GM18517 (cell line): ENCODE measurements at regions not wholly inside any gene's neighbourhood (a gene's known extent, or its start where the extent isn't known, plus 50 kb on each side); places are given as distances from the start of the nearest gene placed in this dataset.
"Not testable (repeated sequence)": the region's sequence is repeated elsewhere in the genome, so short reads cannot be mapped to it uniquely, and the experiment has no call there.

Source experiments
- ATAC-seq: cut with Tn5 transposase; IDR thresholded peaks from one replicate; pipeline ENCODE4 v1.9.1; 2021; ENCODE audit warnings: mild to moderate bottlenecking, moderate library complexity; ENCODE audit not compliant: unreplicated experiment

DNA sequence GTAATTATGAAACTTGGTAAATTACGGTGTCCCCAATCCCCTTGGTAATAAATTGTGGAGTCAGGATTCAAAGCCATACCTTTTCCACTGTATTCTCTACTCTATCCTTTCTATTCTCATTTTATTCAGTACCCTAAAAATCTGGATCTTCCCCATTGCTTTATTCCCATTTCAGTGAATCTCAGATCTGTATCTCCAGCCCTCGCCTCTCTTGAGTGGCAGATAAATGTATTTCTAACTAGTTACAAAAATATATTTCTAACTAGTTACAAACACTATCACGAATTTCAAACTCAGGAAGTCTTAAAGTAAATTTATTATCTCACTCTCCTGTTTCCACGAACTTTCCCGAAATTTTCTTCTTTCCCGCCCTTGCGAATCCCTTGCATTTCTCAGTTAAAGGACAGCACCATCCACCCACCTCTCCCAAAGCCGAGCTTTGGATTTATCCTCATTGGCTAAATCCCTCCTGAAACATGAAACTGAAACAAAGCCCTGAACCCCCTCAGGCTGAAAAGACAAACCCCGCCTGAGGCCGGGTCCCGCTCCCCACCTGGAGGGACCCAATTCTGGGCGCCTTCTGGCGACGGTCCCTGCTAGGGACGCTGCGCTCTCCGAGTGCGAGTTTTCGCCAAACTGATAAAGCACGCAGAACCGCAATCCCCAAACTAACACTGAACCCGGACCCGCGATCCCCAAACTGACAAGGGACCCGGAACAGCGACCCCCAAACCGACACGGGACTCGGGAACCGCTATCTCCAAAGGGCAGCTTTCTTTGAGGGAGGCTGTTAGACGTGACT is 164.3 kb upstream of the PABPC3 start:
- no peak for ATAC-seq

DNA sequence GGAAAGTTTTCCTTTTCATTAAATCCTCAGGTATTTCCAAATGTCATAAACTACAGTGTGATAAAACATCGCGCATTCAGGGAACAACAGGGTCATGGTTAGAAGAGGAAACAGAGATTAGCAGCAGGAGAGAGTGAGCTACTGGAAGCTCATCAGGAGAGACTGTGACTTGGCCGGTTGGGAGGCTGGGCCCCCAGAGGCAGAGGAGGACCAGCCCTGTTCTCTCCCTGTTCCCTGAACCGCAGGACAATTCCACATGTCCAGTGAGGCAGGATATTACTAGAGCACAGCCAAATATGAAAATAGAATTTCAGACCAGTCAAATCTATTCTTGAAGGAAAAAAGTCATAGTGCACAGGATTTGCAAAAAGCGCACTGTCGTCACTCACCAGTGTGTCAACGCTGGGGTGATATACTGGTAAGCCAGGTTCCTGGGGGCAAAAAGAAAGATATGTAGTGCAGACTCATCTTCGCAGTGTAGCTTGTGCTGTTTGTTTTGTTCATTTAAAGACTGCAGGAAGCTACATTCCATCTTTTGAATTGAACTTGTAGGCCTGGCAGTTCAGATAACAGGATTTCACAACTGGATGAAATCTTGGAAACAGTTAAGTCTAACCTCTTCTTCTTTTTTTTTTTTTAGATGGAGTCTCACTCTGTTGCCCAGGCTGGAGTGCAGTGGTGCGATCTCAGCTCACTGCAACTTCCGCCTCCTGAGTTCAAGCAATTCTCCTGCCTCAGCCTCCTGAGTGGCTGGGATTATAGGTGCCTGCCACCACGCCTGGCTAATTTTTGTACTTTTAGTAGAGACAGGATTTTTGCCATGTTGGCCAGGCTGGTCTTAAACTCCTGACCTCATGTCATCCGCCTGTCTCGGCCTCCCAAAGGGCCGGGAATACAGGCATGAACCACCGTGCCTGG is 162.6 kb upstream of the PABPC3 start:
- ATAC-seq = not testable (repeated sequence)

DNA sequence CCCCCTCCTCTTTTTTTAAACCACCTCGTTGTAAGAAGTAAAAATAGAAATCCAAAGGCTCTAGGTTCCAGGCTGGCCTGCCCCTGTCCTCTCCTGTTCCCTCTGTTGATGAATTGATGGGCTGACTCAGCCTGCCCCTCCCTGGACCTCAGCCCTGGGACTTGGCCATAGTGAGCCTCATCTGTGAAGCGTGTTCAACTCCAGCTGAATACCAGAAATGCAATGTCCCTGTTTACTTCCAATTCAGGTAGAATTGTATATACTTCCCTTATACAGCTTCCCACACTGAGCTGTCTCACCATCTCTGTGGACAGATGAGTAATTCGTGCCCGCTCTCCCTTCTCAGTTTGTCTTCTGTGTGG is 161.9 kb upstream of the PABPC3 start:
- not testable (repeated sequence) for ATAC-seq

DNA sequence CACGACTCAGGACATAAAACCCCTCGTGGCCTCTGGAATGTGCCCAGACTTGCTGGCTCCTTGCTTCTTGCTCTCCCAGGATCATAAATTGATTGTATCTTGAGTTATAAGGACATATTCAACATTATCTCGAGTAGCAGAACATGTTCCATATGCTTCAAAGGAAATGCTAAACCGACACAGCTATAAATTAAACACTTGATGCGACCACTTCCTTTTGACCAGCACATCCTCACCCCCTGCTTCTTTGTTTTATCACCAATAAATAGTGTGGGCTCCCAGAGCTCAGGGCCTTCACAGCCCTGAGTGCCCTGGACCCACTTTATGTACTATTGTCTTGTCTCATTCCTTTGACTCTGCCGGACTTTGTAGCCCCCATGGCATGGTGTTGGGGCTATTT is 157.0 kb upstream of the PABPC3 start:
- no peak for ATAC-seq

DNA sequence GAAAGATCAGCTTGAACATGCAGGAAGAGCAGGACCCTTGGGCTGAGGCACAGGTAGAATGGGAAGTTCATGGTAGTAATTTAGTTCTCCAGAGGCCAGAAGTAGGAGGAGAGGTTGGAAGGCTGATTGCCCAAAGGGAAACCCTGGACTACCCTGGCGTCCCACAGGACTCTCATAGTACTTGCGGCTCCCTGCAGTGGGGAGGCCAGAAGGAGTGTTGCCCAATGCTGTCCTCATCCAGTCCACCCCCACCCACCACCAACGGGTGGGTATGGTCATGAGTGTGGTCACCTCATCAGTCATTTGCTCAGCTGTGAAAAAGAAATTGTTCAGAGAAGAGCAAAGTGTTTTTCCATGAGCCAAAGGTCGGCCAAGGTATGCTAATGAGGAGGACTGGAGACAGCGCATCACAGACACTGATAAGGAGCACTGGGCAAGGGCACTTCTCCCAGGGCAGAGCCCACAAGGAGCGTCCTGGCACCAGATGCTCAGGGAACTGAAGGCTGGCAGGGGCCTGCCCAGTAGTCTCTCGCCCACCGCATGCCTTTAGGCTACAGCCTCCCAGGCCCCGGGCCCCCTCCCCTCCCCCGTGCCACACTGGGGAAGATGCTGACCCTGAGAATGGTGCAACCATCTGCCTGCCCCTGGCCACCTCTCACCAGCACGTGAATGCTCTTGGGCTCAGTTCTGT is 154.8 kb upstream of the PABPC3 start:
- not testable (repeated sequence) for ATAC-seq

DNA sequence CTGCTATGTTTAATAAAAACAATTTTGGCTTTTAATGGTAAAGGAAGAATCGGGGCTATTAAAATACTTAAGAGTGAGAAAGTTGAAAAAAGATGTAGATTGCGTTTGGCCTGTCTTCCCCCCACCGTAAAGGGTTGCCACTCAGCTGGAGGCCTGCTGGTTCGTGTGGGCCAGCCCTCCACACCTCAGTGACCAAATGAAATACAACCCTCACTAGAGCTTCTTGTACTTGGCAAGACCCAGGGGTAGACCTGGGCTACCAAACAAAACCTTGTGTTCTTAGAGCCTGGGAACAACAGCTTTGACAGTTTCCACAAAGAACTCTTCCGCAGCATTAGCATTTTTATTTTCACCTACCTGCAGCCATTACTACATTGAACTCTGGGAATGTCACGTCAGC is 152.8 kb upstream of the PABPC3 start:
- no peak for ATAC-seq

DNA sequence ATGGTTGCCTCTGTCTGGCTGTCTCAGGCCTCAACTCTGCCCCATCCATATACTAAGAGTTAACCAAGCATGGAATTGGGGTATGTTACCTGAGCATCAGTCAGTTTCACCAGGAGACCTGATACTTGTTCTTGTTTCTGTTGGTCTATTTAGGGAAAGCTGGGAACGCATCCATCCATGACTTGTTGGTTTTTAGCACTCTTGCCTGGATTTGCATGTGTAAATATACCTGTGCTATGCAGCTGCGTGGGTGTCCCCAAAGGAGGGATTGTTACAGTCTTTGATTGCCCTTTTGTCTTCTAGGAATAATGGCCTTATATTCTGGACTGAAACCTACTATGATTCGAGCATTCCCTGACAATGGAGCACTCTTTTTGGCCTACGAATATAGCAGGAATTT is 151.9 kb upstream of the PABPC3 start:
- ATAC-seq = not testable (repeated sequence)

DNA sequence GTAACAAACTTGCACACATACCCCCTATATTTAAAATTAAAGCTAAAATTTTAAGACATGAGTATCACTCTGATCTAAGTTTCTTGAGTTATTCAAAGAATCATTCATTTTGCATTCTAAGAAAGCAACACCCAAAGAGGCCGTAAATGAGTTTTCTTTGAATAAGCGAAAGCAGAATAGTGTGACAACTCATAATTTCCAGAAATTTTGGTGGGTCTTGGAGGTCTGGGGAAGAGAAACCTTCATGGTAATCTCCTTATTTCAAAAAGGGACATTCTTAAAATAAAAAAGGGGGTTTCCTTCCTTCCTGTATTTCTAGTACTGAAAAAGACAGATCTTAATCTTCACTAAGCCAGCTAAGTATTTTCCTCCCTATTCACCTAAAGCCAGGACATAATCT is 147.0 kb upstream of the PABPC3 start:
- not testable (repeated sequence) for ATAC-seq

DNA sequence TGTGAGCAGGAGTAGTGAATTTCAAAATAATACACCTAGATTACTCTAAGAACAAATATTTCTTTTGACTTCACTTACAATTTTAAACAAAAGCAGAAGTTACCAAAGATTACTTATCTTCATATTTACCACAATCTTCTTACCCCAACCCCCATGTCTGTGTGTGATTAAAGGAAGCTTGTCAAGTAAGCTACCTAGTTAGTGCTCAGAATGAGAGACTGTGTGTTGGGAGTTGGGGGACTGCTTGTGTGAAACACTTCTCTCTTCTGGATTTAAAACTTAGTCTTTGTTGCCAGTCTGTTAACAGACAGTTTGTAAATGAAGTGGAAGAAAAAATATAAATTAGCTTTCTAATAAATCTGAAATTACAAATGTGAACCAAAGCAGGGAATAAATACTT is 145.3 kb upstream of the PABPC3 start:
- not testable (repeated sequence) for ATAC-seq

DNA sequence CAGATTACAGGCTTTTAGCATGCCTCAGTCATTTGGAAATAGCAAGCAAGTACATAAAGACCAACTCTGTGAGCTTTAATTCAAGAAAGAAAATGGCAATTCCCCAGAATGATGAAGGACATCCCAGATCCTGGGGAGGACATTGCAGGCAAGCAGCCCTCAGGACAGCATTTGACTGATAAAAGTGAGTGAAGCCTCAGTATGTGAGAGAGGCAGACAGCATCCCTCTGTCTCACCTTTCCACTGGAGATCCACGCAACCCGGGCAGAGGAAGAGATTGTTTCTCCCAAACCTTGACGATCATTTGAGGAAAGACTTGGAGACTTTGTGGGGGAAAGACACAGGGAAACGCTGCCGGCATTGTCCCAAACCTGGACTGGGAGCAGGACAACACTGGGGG is 128.0 kb upstream of the PABPC3 start:
- not testable (repeated sequence) for ATAC-seq

DNA sequence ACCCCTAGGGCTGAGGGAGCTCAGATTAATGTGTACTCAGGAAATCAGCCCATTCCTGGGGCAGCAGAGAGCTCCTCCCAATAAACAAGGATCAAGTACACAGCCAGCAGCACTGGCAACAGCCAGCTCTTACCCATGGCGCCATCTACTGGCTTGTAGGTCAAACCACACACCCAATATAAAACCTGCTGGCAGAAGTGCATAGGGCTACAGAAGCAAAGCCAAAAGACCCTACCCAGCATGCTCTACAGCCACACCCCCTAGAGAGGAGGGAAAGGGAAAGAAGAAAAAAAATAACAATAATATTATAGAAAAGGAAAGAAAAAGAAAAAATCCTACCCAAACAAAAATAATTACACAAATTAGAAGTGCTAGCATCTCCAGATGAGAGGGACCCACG is 127.5 kb upstream of the PABPC3 start:
- not testable (repeated sequence) for ATAC-seq

DNA sequence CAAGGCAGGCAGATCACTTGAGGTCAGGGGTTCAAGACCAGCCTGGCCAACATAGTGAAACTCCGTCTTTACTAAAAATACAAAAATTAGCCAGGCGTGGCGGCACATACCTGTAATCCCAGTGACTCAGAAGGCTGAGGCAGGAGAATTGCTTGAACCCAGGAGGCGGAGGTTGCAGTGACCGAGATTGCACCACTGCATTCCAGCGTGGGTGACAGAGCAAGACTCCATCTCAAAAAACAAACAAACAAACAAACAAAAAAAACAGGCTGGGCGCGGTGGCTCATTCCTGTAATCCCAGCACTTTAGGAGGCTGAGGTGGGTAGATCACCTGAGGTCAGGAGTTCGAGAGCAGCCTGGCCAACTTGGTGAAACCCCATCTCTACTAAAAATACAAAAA is 122.8 kb upstream of the PABPC3 start:
- ATAC-seq = not testable (repeated sequence)

DNA sequence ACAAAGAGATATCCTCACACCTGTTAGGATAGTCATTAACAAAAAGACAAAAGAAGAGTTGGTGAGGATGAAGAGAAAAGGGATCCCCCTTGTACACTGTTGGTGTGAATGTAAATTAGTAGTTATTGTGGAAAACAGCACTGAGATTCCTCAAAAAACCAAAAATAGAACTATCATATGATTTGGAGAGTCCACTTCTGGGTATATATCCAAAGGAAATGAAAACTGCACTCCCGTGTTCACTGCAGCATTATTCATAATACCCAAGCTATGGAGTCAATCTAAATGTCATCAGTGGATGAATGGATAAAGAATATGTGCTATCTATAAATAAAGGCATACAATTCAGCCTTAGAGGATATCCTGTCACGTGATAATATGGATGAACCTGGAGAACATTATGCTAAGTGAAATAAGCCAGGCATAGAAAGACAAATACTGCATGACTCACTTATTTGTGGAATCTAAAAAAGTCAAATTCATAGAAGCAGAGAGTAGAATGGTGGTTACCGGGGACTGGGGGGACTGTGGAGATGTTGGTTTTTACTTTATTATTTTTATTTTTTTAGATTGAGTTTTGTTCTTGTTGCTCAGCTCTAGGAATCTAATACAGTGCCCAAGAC is 114.6 kb upstream of the PABPC3 start:
- ATAC-seq = not testable (repeated sequence)

DNA sequence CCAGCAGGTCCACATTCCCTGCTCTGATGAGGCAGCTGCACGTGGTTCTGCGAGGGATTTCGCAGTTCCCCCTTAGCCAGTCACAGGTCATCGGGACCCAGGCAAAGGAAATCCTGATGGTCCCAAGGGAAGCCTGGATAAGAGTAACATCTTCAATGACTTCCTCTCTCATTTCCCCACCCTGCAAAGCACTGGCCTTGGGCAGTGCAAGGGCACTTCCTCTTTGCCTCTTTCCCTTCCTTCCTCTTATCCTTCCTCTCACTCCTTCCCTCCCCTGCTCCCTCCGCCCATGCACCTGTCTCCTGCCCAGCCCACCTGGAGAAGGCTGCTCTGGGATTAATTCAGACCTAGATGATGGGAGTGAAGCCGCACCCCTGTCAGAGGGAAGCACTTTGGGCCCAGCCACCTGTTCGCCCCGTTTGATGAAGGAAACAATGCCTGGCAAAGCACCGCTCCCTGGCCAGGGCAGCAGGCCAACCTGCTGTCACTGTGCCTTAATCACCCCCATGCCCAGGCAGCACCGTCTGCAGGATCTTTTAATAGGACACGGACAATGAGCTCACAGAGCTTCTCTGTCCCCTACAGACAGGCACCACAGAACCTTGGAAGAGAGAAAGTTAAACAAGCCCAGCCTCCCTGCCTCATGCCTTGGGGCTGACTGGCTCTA is 113.5 kb upstream of the PABPC3 start:
- no peak for ATAC-seq

DNA sequence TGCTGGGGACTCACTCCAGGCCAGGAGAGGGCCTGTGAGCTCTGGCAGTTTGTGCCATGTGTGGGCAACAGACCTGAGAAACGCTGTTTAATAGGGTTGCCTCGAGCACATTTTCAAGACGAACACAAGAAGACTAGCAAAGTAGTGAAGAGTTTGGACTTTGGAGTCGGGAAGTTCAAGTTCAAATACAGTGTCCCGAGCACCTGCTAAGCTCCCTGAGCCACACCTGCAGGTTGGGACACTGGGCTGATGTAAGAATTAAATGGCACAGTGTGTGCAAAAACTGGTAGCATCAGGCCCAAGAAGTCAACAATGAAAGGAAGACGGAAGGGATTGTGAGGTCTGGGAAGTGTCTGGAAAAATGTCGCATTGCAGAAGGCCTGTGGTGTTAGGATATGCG is 112.8 kb upstream of the PABPC3 start:
- no peak for ATAC-seq

DNA sequence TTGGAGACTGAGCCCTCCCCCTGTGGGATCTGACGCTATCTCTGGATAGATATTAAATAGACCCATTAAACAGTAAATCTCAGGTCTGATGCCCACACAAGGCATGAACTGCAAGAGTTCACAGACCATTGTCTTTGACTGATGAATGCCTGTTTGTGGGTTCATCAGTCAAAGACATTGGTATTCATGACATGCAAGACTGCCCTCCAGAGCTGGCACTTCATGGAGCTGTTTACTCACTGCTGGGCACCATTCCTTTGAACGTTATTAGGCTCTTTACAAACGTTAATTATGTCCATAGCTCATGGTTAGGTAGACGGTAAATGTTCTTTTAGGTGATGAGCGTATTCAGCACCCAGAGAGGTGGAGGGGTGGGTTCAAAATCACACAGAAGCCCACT is 111.8 kb upstream of the PABPC3 start:
- no peak for ATAC-seq

DNA sequence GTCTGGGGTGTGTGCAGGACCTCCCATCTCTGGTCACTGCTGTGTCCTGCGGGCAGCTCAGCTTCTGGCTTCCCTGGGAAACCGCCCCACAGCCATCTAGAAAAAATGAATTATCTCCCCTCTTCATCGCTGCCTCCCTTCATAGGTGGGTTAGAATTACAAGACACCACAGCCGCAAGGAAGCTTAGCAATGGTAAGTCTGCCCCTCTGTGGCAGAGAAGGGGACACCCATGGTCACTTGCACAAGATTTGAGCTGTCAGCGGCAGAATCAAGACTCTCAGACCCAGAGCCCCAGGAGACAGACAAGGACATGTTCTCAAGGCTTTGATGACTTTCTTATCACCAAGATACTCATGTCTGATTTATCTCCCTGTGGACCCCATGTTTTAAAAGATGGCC is 110.8 kb upstream of the PABPC3 start:
- no peak for ATAC-seq

DNA sequence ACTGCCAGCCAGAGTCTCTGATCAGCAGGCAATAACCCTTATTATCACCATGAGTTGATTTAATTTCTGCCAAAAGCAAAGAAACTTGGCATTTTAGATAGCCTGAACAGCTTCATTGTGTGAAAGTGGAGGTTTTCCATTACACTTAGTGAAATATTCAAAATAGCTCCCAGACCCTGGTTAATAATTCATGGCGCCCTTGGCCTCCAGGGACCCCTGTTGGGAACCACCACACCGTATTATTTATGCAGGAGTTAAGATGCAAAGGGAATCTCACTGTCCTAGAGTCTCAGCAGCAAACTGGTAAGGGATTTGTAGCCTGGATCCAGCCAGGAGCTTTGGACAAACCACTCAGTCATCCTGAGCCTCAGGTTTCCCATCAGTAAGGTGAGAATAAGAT is 110.0 kb upstream of the PABPC3 start:
- ATAC-seq = no peak

DNA sequence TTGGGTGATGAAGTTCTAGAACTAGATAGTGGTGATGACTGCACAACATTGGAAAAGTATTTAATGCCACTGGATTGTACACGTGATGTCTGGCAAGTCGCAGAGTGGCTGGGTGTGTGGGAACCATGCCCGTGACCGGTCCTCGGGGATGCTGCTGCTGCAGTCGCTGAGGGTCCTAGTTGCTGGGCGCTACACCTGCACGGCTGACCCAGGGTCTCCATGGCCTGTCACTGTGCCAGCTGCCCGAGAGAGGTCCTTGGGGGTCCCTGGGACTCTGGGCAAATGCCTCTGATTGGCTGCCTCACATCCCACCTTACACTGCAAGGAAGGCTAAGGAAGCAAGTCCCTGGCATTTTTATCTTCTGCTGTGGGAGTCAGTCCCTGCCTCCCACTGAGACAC is 109.1 kb upstream of the PABPC3 start:
- no peak for ATAC-seq

DNA sequence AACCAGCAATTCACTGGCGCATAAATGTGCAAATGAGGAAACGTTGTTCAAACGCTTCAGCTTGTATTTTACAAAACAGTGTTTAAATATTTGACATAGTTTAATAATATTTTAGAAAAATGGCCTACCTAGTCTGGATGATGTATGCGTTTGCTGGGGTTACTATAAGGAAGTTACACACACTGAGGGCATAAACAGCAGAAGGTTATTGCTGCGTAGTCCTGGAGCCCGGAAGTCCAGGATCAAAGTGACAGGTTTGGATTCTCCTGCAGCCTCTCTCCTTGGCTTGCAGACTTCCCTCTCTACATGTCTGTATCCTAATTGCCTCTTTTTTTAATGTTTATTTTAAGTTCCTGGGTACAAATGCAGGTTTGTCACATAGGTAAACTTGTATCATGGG is 106.0 kb upstream of the PABPC3 start:
- not testable (repeated sequence) for ATAC-seq
